H9 (cell line): ENCODE measurements at regions not wholly inside any gene's neighbourhood (a gene's known extent, or its start where the extent isn't known, plus 50 kb on each side); places are given as distances from the start of the nearest gene placed in this dataset.
A peak's percentile ranks its signal among the peaks of the same experiment; 100 is the strongest.

Experiments used
- DNase-seq: peaks from one replicate; pipeline ENCODE4 v3.0.0-alpha.2; 2017
- H2AFZ ChIP-seq: one replicate; pipeline ENCODE4 v1.6.1; 2013; ENCODE audit warnings: mild to moderate bottlenecking, low read length, control low read depth, moderate library complexity
- H2AK5ac ChIP-seq: 2 replicates; pipeline ENCODE4 v1.6.1; 2013; ENCODE audit warnings: low read length, control low read depth, mixed read lengths; ENCODE audit not compliant: insufficient read length
- H2BK120ac ChIP-seq: one replicate; pipeline ENCODE4 v1.6.1; 2013; ENCODE audit warnings: low read depth, mild to moderate bottlenecking, low read length, control low read depth, inconsistent platforms; ENCODE audit not compliant: poor library complexity, severe bottlenecking
- H2BK12ac ChIP-seq: 2 replicates; pipeline ENCODE4 v1.6.1; 2013; ENCODE audit warnings: low read length, control low read depth, mixed read lengths, low read depth; ENCODE audit not compliant: insufficient read length
- H2BK15ac ChIP-seq: 2 replicates; pipeline ENCODE4 v1.6.1; 2013; ENCODE audit warnings: low read depth, low read length, control low read depth
- H2BK20ac ChIP-seq: one replicate; pipeline ENCODE4 v1.6.1; 2013; ENCODE audit warnings: low read depth, mild to moderate bottlenecking, low read length, control low read depth, inconsistent platforms; ENCODE audit not compliant: poor library complexity, severe bottlenecking
- H2BK5ac ChIP-seq: 2 replicates; pipeline ENCODE4 v1.6.1; 2013; ENCODE audit warnings: low read length, control low read depth, mixed read lengths; ENCODE audit not compliant: insufficient read length
- H3K14ac ChIP-seq: 2 replicates; pipeline ENCODE4 v1.6.1; 2013; ENCODE audit warnings: low read length, control low read depth; ENCODE audit not compliant: insufficient read depth
- H3K18ac ChIP-seq: 2 replicates; pipeline ENCODE4 v1.6.1; 2013; ENCODE audit warnings: low read depth, mild to moderate bottlenecking, mixed read lengths, low read length, control low read depth; ENCODE audit not compliant: insufficient read length
- H3K23ac ChIP-seq: 2 replicates; pipeline ENCODE4 v1.6.1; 2013; ENCODE audit warnings: low read length, control low read depth, mixed read lengths, low read depth; ENCODE audit not compliant: insufficient read length
- H3K23me2 ChIP-seq: 2 replicates; pipeline ENCODE4 v1.6.1; 2013; ENCODE audit warnings: low read depth, mild to moderate bottlenecking, mixed read lengths, low read length, control low read depth; ENCODE audit not compliant: insufficient read length, poor library complexity, severe bottlenecking
- H3K27ac ChIP-seq: 2 replicates; pipeline ENCODE4 v1.5.1; 2013; ENCODE audit warnings: low read length, control low read depth, mixed read lengths, low read depth; ENCODE audit not compliant: insufficient read length
- H3K27me3 ChIP-seq: 2 replicates; pipeline ENCODE4 v1.6.1; 2013; ENCODE audit warnings: low read length, control low read depth, inconsistent platforms; ENCODE audit not compliant: insufficient read depth
- H3K4ac ChIP-seq: 2 replicates; pipeline ENCODE4 v1.6.1; 2013; ENCODE audit warnings: low read depth, mild to moderate bottlenecking, control low read depth, inconsistent platforms, low read length, moderate library complexity
- H3K4me1 ChIP-seq: 2 replicates; pipeline ENCODE4 v1.6.1; 2013; ENCODE audit warnings: low read length, control low read depth, inconsistent platforms; ENCODE audit not compliant: insufficient read depth
- H3K4me2 ChIP-seq: 2 replicates; pipeline ENCODE4 v1.6.1; 2013; ENCODE audit warnings: low read length, control low read depth, mixed read lengths; ENCODE audit not compliant: insufficient read length, insufficient read depth
- H3K56ac ChIP-seq: 2 replicates; pipeline ENCODE4 v1.6.1; 2013; ENCODE audit warnings: low read depth, mild to moderate bottlenecking, mixed read lengths, low read length, control low read depth; ENCODE audit not compliant: insufficient read length
- H3K79me1 ChIP-seq: 2 replicates; pipeline ENCODE4 v1.6.1; 2013; ENCODE audit warnings: low read depth, mild to moderate bottlenecking, moderate library complexity, low read length, control low read depth, inconsistent platforms; ENCODE audit not compliant: insufficient read depth, poor library complexity, severe bottlenecking
- H3K79me2 ChIP-seq: 2 replicates; pipeline ENCODE4 v1.6.1; 2013; ENCODE audit warnings: low read length, control low read depth, inconsistent platforms; ENCODE audit not compliant: insufficient read depth
- H3K9ac ChIP-seq: 2 replicates; pipeline ENCODE4 v1.6.1; 2013; ENCODE audit warnings: low read length, control low read depth, mixed read lengths; ENCODE audit not compliant: insufficient read length; ENCODE audit errors: extremely low read depth
- H3K9me3 ChIP-seq: one replicate; pipeline ENCODE4 v1.6.1; 2013; ENCODE audit warnings: low read depth, low read length, inconsistent platforms; ENCODE audit not compliant: control insufficient read depth
- H3T11ph ChIP-seq: one replicate; pipeline ENCODE4 v1.6.1; 2013; ENCODE audit warnings: mild to moderate bottlenecking, low read length, control low read depth, inconsistent platforms
- H4K20me1 ChIP-seq: one replicate; pipeline ENCODE4 v1.6.1; 2013; ENCODE audit not compliant: control insufficient read depth, insufficient read length, insufficient read depth
- H4K5ac ChIP-seq: 2 replicates; pipeline ENCODE4 v1.6.1; 2013; ENCODE audit warnings: low read depth, mild to moderate bottlenecking, mixed read lengths, low read length, control low read depth; ENCODE audit not compliant: insufficient read length
- H4K8ac ChIP-seq: replicated peaks from 2 replicates; pipeline ENCODE4 v1.6.1; 2013; ENCODE audit warnings: low read length, control low read depth, mixed read lengths, low read depth; ENCODE audit not compliant: insufficient read length
- H4K91ac ChIP-seq: 2 replicates; pipeline ENCODE4 v1.6.1; 2013; ENCODE audit warnings: low read depth, mild to moderate bottlenecking, moderate library complexity, mixed read lengths, low read length, control low read depth; ENCODE audit not compliant: insufficient read length
- H3K27ac Mint-ChIP-seq, 3 experiments: 2 replicates in 2 of 3; 3 replicates in 1 of 3; pipeline ENCODE4 v1.8.0; 2020 to 2021; ENCODE audit warnings: mixed read lengths in 3 of 3, mild to moderate bottlenecking in 1 of 3, moderate library complexity in 1 of 3
- H3K27me3 Mint-ChIP-seq: 2 replicates; pipeline ENCODE4 v1.8.0; 2021; ENCODE audit warnings: low read depth, mild to moderate bottlenecking, moderate library complexity, mixed read lengths
- H3K36me3 Mint-ChIP-seq, 3 experiments: 2 replicates in 2 of 3; 3 replicates in 1 of 3; pipeline ENCODE4 v1.8.0; 2020 to 2021; ENCODE audit warnings: low read depth in 3 of 3, mixed read lengths in 3 of 3; ENCODE audit not compliant: insufficient read depth in 1 of 3
- H3K4me1 Mint-ChIP-seq, 2 experiments: 2 replicates each; pipeline ENCODE4 v1.8.0; 2020; ENCODE audit warnings: mixed read lengths in 2 of 2
- H3K4me3 Mint-ChIP-seq, 2 experiments: 2 replicates in 1 of 2; 3 replicates in 1 of 2; pipeline ENCODE4 v1.8.0; 2020 to 2021; ENCODE audit warnings: mild to moderate bottlenecking in 2 of 2, mixed read lengths in 2 of 2, moderate library complexity in 1 of 2
- H3K9me3 Mint-ChIP-seq, 2 experiments: 2 replicates in 1 of 2; 3 replicates in 1 of 2; pipeline ENCODE4 v1.8.0; 2020; ENCODE audit warnings: mild to moderate bottlenecking in 2 of 2, mixed read lengths in 2 of 2, moderate library complexity in 1 of 2
- CTCF ChIP-seq: fragments of 200-600 bp; sonication (generic); conservative IDR thresholded peaks from 3 replicates; pipeline ENCODE4 v1.8.0; 2021; ENCODE audit warnings: antibody characterized with exemption, mild to moderate bottlenecking
- WGBS: extraction: QIAGEN DNeasy Blood & Tissue Kit; methylation state at CpG from one replicate; pipeline ENCODE4 v1.1.7; 2013; ENCODE audit warnings: missing lambda C conversion rate, low lambda C conversion rate, mixed read lengths; ENCODE audit not compliant: insufficient read length; ENCODE audit errors: extremely low coverage; 5-methylcytosine and 5-hydroxymethylcytosine counted together

- Histone ChIP-seq H2BK15ac (no peak overlapping the region), H3K23ac (no peak overlapping the region), H3K4me1 (no peaks in the 10 kb centered on the region), H3K79me2 (no peaks in the 10 kb centered on the region), H3K79me1 (no peaks in the 10 kb centered on the region), H4K8ac (no peak overlapping the region), H3K18ac (no peak overlapping the region), H3T11ph (no peak overlapping the region), H3K4me2 (no peak overlapping the region), H3K9ac (no peak overlapping the region), H2BK5ac (no peak overlapping the region), H2AK5ac (no peak overlapping the region), H2BK120ac (no peak overlapping the region), H2BK20ac (no peak overlapping the region), H2BK12ac (no peak overlapping the region), H3K4ac (no peak overlapping the region), H3K9me3 (no peaks in the 10 kb centered on the region), H4K5ac (no peak overlapping the region), H4K20me1 (no peaks in the 10 kb centered on the region), H3K56ac (no peak overlapping the region), H3K27me3 (no peaks in the 10 kb centered on the region), H3K23me2 (no peaks in the 10 kb centered on the region), H3K27ac (no peak overlapping the region), H3K14ac (no peak overlapping the region), H4K91ac (no peak overlapping the region), H2AFZ (peak overlapping the region; percentile 87)
- peak overlapping the region in 1 of 3 experiments; percentile 63; a peak in 1 of 7 replicates for H3K27ac Mint-ChIP-seq
- H3K9me3 Mint-ChIP-seq = no peaks in the 10 kb centered on the region; a peak in 1 of 5 replicates
- H3K27me3 Mint-ChIP-seq = peaks cover 18% of the 10 kb centered on the region
- DNase-seq = no peak
- H3K4me1 Mint-ChIP-seq = peaks cover 17 to 31% of the 10 kb centered on the region in 2 experiments
- TF ChIP-seq CTCF = no peak
- no CpG with 5 or more reads among the region's 4 CpGs for WGBS
- H3K36me3 Mint-ChIP-seq = no peaks in the 10 kb centered on the region; a peak in 1 of 7 replicates
- no peak overlapping the region for H3K4me3 Mint-ChIP-seq
Measured at GRCh38 chr1:229037806-229038405, 233.0 kb upstream of the RAB4A start.
